Kidney capillary endothelial cell (primary cell): ENCODE measurements at regions not wholly inside any gene's neighbourhood (a gene's known extent, or its start where the extent isn't known, plus 50 kb on each side); places are given as distances from the start of the nearest gene placed in this dataset.

ENCODE experiments used
- DNase-seq: peaks from one replicate; pipeline ENCODE4 v3.0.0-alpha.2; 2018; ENCODE audit warnings: low spot score

GRCh38 chr21:43302769-43303168, 124.2 kb downstream of the SIK1 start:
- DNase-seq: no peak

GRCh38 chr21:43302062-43302700, 124.8 kb downstream of the SIK1 start:
- no peak for DNase-seq

- DNase-seq: no peak
These were observed 125.4 kb downstream of the SIK1 start for GRCh38 chr21:43301409-43302061.

- no peak for DNase-seq
These were observed 126.2 kb downstream of the SIK1 start for GRCh38 chr21:43300496-43301408.

- DNase-seq: no peak
These were observed 127.3 kb downstream of the SIK1 start for GRCh38 chr21:43299441-43300277.

GRCh38 chr21:43298546-43299440, 128.1 kb downstream of the SIK1 start:
- DNase-seq: no peak

- no peak for DNase-seq
These were observed 128.9 kb downstream of the SIK1 start for GRCh38 chr21:43297989-43298388.

GRCh38 chr21:43297391-43297981, 128.7 kb downstream of the CRYAA start:
- no peak for DNase-seq

- no peak for DNase-seq
These were observed 126.5 kb downstream of the CRYAA start for GRCh38 chr21:43295066-43295958.

- DNase-seq: no peak
These were observed 125.5 kb downstream of the CRYAA start for GRCh38 chr21:43294194-43294902.

GRCh38 chr21:43292866-43293142, 124.0 kb downstream of the CRYAA start:
- no peak for DNase-seq

GRCh38 chr21:43292041-43292865, 123.4 kb downstream of the CRYAA start:
- DNase-seq: no peak

- DNase-seq: no peak
These were observed 122.6 kb downstream of the CRYAA start for GRCh38 chr21:43291347-43291950.

GRCh38 chr21:43290421-43291346, 121.9 kb downstream of the CRYAA start:
- no peak for DNase-seq

GRCh38 chr21:43289966-43290365, 121.2 kb downstream of the CRYAA start:
- no peak for DNase-seq

GRCh38 chr21:43289442-43289841, 120.6 kb downstream of the CRYAA start:
- DNase-seq: no peak
